ENCODE measurements at regions not wholly inside any gene's neighbourhood (a gene's known extent, or its start where the extent isn't known, plus 50 kb on each side); places are given as distances from the start of the nearest gene placed in this dataset.
"Not testable (repeated sequence)": the region's sequence is repeated elsewhere in the genome, so short reads cannot be mapped to it uniquely, and the experiment has no call there.

DNA sequence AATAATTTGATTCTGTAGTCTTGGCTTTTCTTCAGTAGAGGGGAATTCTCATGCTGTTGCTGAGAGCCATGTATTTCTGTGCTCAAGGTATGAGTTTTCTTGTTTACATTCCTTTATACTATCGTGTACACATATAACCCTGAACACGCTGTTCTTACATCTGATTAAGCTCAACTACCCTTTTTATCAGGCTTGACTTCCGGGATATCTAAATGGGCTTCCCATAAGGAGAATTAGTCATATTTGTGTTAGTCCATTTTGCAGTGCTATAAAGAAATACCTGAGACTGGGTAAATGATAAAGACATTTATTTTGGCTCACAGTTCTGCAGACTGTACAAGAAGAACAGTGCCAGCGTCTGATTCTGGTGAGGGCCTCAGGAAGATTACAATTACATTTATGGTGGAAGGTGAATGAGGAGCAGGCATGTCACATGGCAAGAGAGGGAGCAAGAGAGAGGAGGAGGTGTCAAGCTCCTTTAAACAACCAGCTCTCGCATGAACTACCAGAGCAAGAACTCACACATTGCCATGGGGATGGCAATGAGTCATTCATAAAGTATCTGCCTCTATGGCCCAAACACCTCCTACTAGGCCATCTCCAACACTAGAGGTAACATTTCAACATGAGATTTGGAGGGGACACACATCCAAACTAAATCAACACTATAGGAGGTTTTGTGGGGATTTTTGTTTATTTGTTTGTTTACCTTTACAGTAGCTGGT lies 118.2 kb downstream of the LIMS4 start:
- TF ChIP-seq EZH2 (IDR thresholded peaks at IDR 0.05; ENCODE audit: borderline replicate concordance, insufficient read depth, low read depth, low read length, poor library complexity, severe bottlenecking), result not testable (repeated sequence)
- TF ChIP-seq, protein P1, sequence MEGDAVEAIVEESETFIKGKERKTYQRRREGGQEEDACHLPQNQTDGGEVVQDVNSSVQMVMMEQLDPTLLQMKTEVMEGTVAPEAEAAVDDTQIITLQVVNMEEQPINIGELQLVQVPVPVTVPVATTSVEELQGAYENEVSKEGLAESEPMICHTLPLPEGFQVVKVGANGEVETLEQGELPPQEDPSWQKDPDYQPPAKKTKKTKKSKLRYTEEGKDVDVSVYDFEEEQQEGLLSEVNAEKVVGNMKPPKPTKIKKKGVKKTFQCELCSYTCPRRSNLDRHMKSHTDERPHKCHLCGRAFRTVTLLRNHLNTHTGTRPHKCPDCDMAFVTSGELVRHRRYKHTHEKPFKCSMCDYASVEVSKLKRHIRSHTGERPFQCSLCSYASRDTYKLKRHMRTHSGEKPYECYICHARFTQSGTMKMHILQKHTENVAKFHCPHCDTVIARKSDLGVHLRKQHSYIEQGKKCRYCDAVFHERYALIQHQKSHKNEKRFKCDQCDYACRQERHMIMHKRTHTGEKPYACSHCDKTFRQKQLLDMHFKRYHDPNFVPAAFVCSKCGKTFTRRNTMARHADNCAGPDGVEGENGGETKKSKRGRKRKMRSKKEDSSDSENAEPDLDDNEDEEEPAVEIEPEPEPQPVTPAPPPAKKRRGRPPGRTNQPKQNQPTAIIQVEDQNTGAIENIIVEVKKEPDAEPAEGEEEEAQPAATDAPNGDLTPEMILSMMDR (IDR thresholded peaks at IDR 0.05), result not testable (repeated sequence)

All from B cell (primary cell).